SU-DHL-6 (cell line): ENCODE measurements at regions not wholly inside any gene's neighbourhood (a gene's known extent, or its start where the extent isn't known, plus 50 kb on each side); places are given as distances from the start of the nearest gene placed in this dataset.

Experiments used
- CTCF ChIP-seq: fragments of 200-600 bp; sonication (generic); IDR thresholded peaks from one replicate; pipeline ENCODE4 v1.5.1; 2017; ENCODE audit warnings: antibody characterized with exemption, mild to moderate bottlenecking, low read length, moderate library complexity; ENCODE audit not compliant: insufficient read depth, poor library complexity, severe bottlenecking
- EZH2phosphoT487 ChIP-seq: fragments of 200-600 bp; sonication (generic), shearing (Covaris generic); conservative IDR thresholded peaks from 2 replicates; pipeline ENCODE4 v1.6.1; 2018; ENCODE audit warnings: mild to moderate bottlenecking, antibody characterized with exemption, low read length, moderate library complexity, mixed read lengths

GRCh38 chr6:144722154-144722737 lies 437.1 kb downstream of the UTRN start:
- no peak for TF ChIP-seq CTCF
- no peak for TF ChIP-seq EZH2phosphoT487
